SK-N-SH (cell line): ENCODE measurements at regions not wholly inside any gene's neighbourhood (a gene's known extent, or its start where the extent isn't known, plus 50 kb on each side); places are given as distances from the start of the nearest gene placed in this dataset.

Experiments used
- CTCF ChIA-PET: fragments of 300-600, 350-600 bp; formaldehyde crosslinking; extraction: SDS; loops from one replicate; lab custom pipeline; 2021; lab: Yijun Ruan, JAX
- POLR2A ChIA-PET: fragments of 350-600 bp; sonication (Branson Sonifier 250); formaldehyde crosslinking; extraction: SDS; loops from one replicate; lab custom pipeline; 2020; ENCODE audit warnings: antibody characterized with exemption, inconsistent platforms; lab: Yijun Ruan, JAX
- DNase-seq: peaks from one replicate; pipeline ENCODE4 v3.0.0; 2012
- H2AFZ ChIP-seq: fragments of 200-600 bp; sonication (generic); 2 replicates; pipeline ENCODE4 v1.8.1; 2016; ENCODE audit warnings: antibody characterized with exemption, mild to moderate bottlenecking, low read depth
- H3F3A ChIP-seq: fragments of 200-600 bp; sonication (generic); replicated peaks from 2 replicates; pipeline ENCODE3; 2016; ENCODE audit warnings: antibody characterized with exemption, mild to moderate bottlenecking; ENCODE audit not compliant: insufficient read depth
- H3K27ac ChIP-seq, 2 experiments: fragments of 200-500 bp in 1 of 2; fragments of 200-600 bp in 1 of 2; sonication (Bioruptor generic) in 1 of 2; sonication (generic), shearing (Covaris generic) in 1 of 2; 2 replicates each; pipeline versions ENCODE4 v1.5.1 to v1.6.1; 2014 to 2016; ENCODE audit warnings: low read depth in 2 of 2, inconsistent platforms in 1 of 2, low read length in 1 of 2, mild to moderate bottlenecking in 1 of 2, mixed read lengths in 1 of 2
- H3K27me3 ChIP-seq: fragments of 200-600 bp; sonication (generic), shearing (Covaris generic); 2 replicates; pipeline ENCODE4 v1.6.1; 2016; ENCODE audit warnings: mixed run types; ENCODE audit not compliant: insufficient read depth
- H3K36me3 ChIP-seq, 2 experiments: fragments of 200-500 bp in 1 of 2; fragments of 200-600 bp in 1 of 2; sonication (Bioruptor generic) in 1 of 2; sonication (generic) in 1 of 2; replicated peaks in 1 of 2; 2 replicates each; pipeline versions ENCODE3 to v1.5.1; 2014 to 2016; ENCODE audit warnings: low read length in 1 of 2, mild to moderate bottlenecking in 1 of 2; ENCODE audit not compliant: insufficient read depth in 2 of 2, control insufficient read depth in 1 of 2
- H3K4me1 ChIP-seq, 2 experiments: fragments of 200-500 bp in 1 of 2; fragments of 200-600 bp in 1 of 2; sonication (Bioruptor generic) in 1 of 2; sonication (generic), shearing (Covaris generic) in 1 of 2; 2 replicates each; pipeline versions ENCODE4 v1.5.1 to v1.6.1; 2014 to 2016; ENCODE audit warnings: low read depth in 1 of 2, low read length in 1 of 2, mixed run types in 1 of 2; ENCODE audit not compliant: insufficient read depth in 2 of 2, control insufficient read depth in 1 of 2
- H3K4me2 ChIP-seq: fragments of 200-600 bp; sonication (generic), shearing (Covaris generic); 2 replicates; pipeline ENCODE4 v1.6.1; 2017; ENCODE audit warnings: mixed run types
- H3K4me3 ChIP-seq, 2 experiments: fragments of 200-500 bp in 1 of 2; fragments of 200-600 bp in 1 of 2; sonication (Bioruptor generic) in 1 of 2; sonication (generic), shearing (Covaris generic) in 1 of 2; 2 replicates each; pipeline versions ENCODE4 v1.5.1 to v1.8.1; 2014 to 2016; ENCODE audit warnings: low read depth in 2 of 2, inconsistent platforms in 1 of 2, low read length in 1 of 2, mild to moderate bottlenecking in 1 of 2, mixed read lengths in 1 of 2, moderate library complexity in 1 of 2
- H3K79me2 ChIP-seq: fragments of 200-600 bp; sonication (generic); 2 replicates; pipeline ENCODE4 v1.8.1; 2017; ENCODE audit warnings: mild to moderate bottlenecking; ENCODE audit not compliant: insufficient read depth
- H3K9ac ChIP-seq: fragments of 200-600 bp; sonication (generic); 2 replicates; pipeline ENCODE4 v1.6.1; 2017; ENCODE audit warnings: mixed run types
- H3K9me2 ChIP-seq: fragments of 200-600 bp; sonication (generic); 2 replicates; pipeline ENCODE4 v1.6.1; 2017; ENCODE audit warnings: mixed run types
- H3K9me3 ChIP-seq: fragments of 200-600 bp; sonication (generic); 2 replicates; pipeline ENCODE4 v1.6.1; 2017; ENCODE audit warnings: mixed run types, mild to moderate bottlenecking, moderate library complexity
- H4K20me1 ChIP-seq: fragments of 200-600 bp; sonication (generic); 2 replicates; pipeline ENCODE4 v1.6.1; 2017; ENCODE audit warnings: mild to moderate bottlenecking, mixed run types; ENCODE audit not compliant: insufficient read depth
- CHD2 ChIP-seq: fragments of 150-350 bp; IDR thresholded peaks from 2 replicates; pipeline ENCODE4 v1.6.1; 2018; ENCODE audit warnings: low read length; ENCODE audit not compliant: partially characterized antibody
- EP300 ChIP-seq, 2 experiments: IDR thresholded peaks; 2 replicates each; pipeline versions ENCODE4 v1.4.0 to v1.6.1; 2012; ENCODE audit warnings: borderline replicate concordance in 1 of 2, low read depth in 1 of 2, low read length in 1 of 2
- EZH2phosphoT487 ChIP-seq: fragments of 200-600 bp; sonication (generic); IDR thresholded peaks from 2 replicates; pipeline ENCODE4 v1.6.1; 2017; ENCODE audit warnings: low read depth, mixed run types, mild to moderate bottlenecking, antibody characterized with exemption, moderate library complexity, borderline replicate concordance
- FOXJ3 ChIP-seq: sonication (generic); formaldehyde crosslinking; IDR thresholded peaks from 2 replicates; pipeline ENCODE4 v1.5.1; 2020; ENCODE audit warnings: mild to moderate bottlenecking, missing genetic modification reagents
- FOXM1 ChIP-seq: IDR thresholded peaks from 2 replicates; pipeline ENCODE4 v1.4.0; 2012; ENCODE audit warnings: low read depth, mild to moderate bottlenecking
- GABPA ChIP-seq: IDR thresholded peaks from 2 replicates; pipeline ENCODE4 v1.4.0; 2012; ENCODE audit warnings: low read depth, mild to moderate bottlenecking
- GATA2 ChIP-seq: sonication (generic); formaldehyde crosslinking; IDR thresholded peaks from 2 replicates; pipeline ENCODE4 v1.5.0; 2020; ENCODE audit warnings: mild to moderate bottlenecking, missing genetic modification reagents
- MAX ChIP-seq: IDR thresholded peaks from 2 replicates; pipeline ENCODE4 v1.4.0; 2012; ENCODE audit warnings: low read depth
- MXI1 ChIP-seq: IDR thresholded peaks from 2 replicates; pipeline ENCODE4 v1.6.1; 2012; ENCODE audit warnings: mild to moderate bottlenecking, low read depth, low read length, improper control_type of control experiment
- PBX3 ChIP-seq: IDR thresholded peaks from 2 replicates; pipeline ENCODE4; 2012
- POLR2AphosphoS5 ChIP-seq: IDR thresholded peaks from 2 replicates; pipeline ENCODE4 v1.6.1; 2012; ENCODE audit warnings: low read depth, low read length
- RXRA ChIP-seq: IDR thresholded peaks from 2 replicates; pipeline ENCODE4 v1.4.0; 2012; ENCODE audit warnings: low read depth, mild to moderate bottlenecking, borderline replicate concordance
- TEAD4 ChIP-seq: IDR thresholded peaks from 2 replicates; pipeline ENCODE4 v1.4.0; 2012; ENCODE audit warnings: mild to moderate bottlenecking, borderline replicate concordance; ENCODE audit not compliant: insufficient read depth
- USF2 ChIP-seq: fragments of 150-350 bp; IDR thresholded peaks from 2 replicates; pipeline ENCODE4 v1.6.1; 2017; ENCODE audit warnings: antibody characterized with exemption, low read length, low read depth, borderline replicate concordance
- YY1 ChIP-seq: IDR thresholded peaks from 2 replicates; pipeline ENCODE4 v1.4.0; 2012; ENCODE audit warnings: low read depth, mild to moderate bottlenecking
- WGBS: methylation state at CpG from one replicate; pipeline ENCODE4 v1.1.6; 2017; ENCODE audit warnings: low lambda C conversion rate; 5-methylcytosine and 5-hydroxymethylcytosine counted together
- TF ChIP-seq, protein P1 (sequence below): fragments of 150-350 bp; IDR thresholded peaks from 2 replicates; pipeline ENCODE4 v1.6.1; 2016; ENCODE audit warnings: mild to moderate bottlenecking, low read depth, low read length
- TF ChIP-seq, protein P2 (sequence below): IDR thresholded peaks from 2 replicates; pipeline ENCODE4 v1.4.0; 2012; ENCODE audit warnings: low read depth, borderline replicate concordance

DNA sequence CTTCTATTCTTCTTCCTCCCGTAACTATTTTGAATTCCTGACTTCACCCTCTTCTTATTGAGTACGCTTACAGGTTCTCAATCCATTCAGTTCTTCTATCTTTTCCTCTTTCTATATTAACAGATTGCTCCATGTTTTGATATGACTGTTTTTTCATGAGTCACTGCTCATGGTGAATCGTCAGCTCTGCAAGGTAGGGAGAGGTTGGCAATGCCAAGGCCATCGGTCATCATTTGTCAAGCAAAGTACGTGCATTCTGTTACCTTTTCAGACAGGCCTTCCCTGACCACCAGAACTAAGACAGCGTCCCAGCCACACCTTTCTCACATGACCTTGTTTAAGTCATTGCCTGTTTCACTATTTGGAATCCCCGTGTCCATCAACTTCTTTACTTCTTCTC lies 1001.9 kb upstream of the SORCS1 start:
- H3K9me3 ChIP-seq, result no peaks in the 10 kb centered on the region
- no peak for DNase-seq
- no peak overlapping the region for H3K9ac ChIP-seq
- 50% methylated on average over 7 of the region's 7 CpGs for WGBS
- ChIA-PET POLR2A (no interaction called here), CTCF (no interaction called here)
- H3K4me2 ChIP-seq, result no peak overlapping the region
- H3K36me3 ChIP-seq, result no peaks in the 10 kb centered on the region
- H3F3A ChIP-seq, result no peaks in the 10 kb centered on the region
- H3K79me2 ChIP-seq, result no peaks in the 10 kb centered on the region
- no peaks in the 10 kb centered on the region for H3K4me1 ChIP-seq
- no peak overlapping the region for H3K27ac ChIP-seq
- H4K20me1 ChIP-seq, result no peaks in the 10 kb centered on the region
- H2AFZ ChIP-seq, result no peak overlapping the region
- no peaks in the 10 kb centered on the region for H3K27me3 ChIP-seq
- TF ChIP-seq CHD2 (no peak), TEAD4 (no peak), POLR2AphosphoS5 (no peak), EP300 (IDR thresholded peaks at IDR 0.05; ENCODE audit: borderline replicate concordance in 1 of 2, low read depth in 1 of 2, low read length in 1 of 2) (no peak), EZH2phosphoT487 (no peak), PBX3 (no peak), USF2 (no peak), MXI1 (no peak), GABPA (no peak), FOXJ3 (CRISPR knock-in tag) (no peak), GATA2 (no peak), MAX (no peak)
- TF ChIP-seq, protein P1, sequence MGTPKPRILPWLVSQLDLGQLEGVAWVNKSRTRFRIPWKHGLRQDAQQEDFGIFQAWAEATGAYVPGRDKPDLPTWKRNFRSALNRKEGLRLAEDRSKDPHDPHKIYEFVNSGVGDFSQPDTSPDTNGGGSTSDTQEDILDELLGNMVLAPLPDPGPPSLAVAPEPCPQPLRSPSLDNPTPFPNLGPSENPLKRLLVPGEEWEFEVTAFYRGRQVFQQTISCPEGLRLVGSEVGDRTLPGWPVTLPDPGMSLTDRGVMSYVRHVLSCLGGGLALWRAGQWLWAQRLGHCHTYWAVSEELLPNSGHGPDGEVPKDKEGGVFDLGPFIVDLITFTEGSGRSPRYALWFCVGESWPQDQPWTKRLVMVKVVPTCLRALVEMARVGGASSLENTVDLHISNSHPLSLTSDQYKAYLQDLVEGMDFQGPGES, result no peak
- TF ChIP-seq, protein P2, sequence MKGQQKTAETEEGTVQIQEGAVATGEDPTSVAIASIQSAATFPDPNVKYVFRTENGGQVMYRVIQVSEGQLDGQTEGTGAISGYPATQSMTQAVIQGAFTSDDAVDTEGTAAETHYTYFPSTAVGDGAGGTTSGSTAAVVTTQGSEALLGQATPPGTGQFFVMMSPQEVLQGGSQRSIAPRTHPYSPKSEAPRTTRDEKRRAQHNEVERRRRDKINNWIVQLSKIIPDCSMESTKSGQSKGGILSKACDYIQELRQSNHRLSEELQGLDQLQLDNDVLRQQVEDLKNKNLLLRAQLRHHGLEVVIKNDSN, result no peak
- no peaks in the 10 kb centered on the region for H3K9me2 ChIP-seq
- H3K4me3 ChIP-seq, result no peak overlapping the region

- Histone ChIP-seq H2AFZ (no peak overlapping the region), H3K9me2 (no peaks in the 10 kb centered on the region), H3K4me1 (no peaks in the 10 kb centered on the region), H3K9ac (no peak overlapping the region), H3K36me3 (no peaks in the 10 kb centered on the region), H3K79me2 (no peaks in the 10 kb centered on the region), H3K4me2 (no peak overlapping the region), H3F3A (no peaks in the 10 kb centered on the region), H3K9me3 (peaks cover 2% of the 10 kb centered on the region; the same call in 1 of the 2 replicates), H3K4me3 (no peak overlapping the region), H4K20me1 (no peaks in the 10 kb centered on the region), H3K27me3 (no peaks in the 10 kb centered on the region), H3K27ac (no peak overlapping the region)
- no peak for DNase-seq
- ChIA-PET CTCF (no interaction called here), POLR2A (no interaction called here)
- TF ChIP-seq, protein P1, result no peak
- no peak for TF ChIP-seq YY1
- TF ChIP-seq, protein P2, result no peak
- TF ChIP-seq EP300 (IDR thresholded peaks at IDR 0.05; ENCODE audit: borderline replicate concordance in 1 of 2, low read depth in 1 of 2, low read length in 1 of 2), result no peak
- TF ChIP-seq RXRA, result no peak
- no peak for TF ChIP-seq FOXM1
- no peak for TF ChIP-seq MAX
- WGBS, result 20% methylated on average over 2 of the region's 2 CpGs
Observed at GRCh38 chr10:108147346-108147745, 982.8 kb upstream of the SORCS1 start.
